ENCODE measurements at regions not wholly inside any gene's neighbourhood (a gene's known extent, or its start where the extent isn't known, plus 50 kb on each side); places are given as distances from the start of the nearest gene placed in this dataset.

DNA sequence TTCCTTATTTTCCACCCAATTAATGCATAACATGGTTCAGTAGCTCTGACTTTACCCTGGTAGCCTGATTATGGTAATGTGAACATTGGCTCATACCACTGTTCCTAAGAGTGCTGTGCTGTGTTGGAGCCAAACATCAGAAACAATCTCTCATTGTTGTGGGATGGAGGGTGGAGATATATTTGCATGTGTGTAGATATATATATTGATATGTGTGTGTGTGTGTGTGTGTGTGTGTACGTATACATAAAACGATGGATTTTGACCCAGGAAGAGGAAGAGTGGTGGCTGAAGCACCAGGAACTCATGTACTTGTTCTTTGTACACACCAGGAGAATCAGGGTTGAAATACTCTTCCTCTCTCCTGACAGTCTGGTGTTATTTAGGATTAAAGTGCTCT, 247.7 kb downstream of the IL15 start:
- ATAC-seq (ENCODE audit: low read depth), result no peak
- H3K4me3 Mint-ChIP-seq, result no peak overlapping the region
- no peaks in the 10 kb centered on the region for H3K27me3 ChIP-seq (replicated peaks in 1 of 4; ENCODE audit: control extremely low read depth in 1 of 4, control insufficient read depth in 3 of 4, insufficient read depth in 4 of 4, low read length in 3 of 4)
- H3K27me3 Mint-ChIP-seq, result no peaks in the 10 kb centered on the region
- H3K4me1 ChIP-seq (ENCODE audit: control insufficient read depth in 2 of 2, insufficient read depth in 2 of 2, low read length in 2 of 2), result no peaks in the 10 kb centered on the region
- intact Hi-C loops (cut with micrococcal nuclease), result no loop called here
- no peak overlapping the region for H3K4me2 ChIP-seq (replicated peaks; ENCODE audit: low read depth, low read length, poor library complexity, severe bottlenecking)
- no peaks in the 10 kb centered on the region for H3K79me2 ChIP-seq (ENCODE audit: control insufficient read depth, insufficient read depth, low read length)
- DNase-seq, result no peak
- no peaks in the 10 kb centered on the region for H4K20me1 ChIP-seq (ENCODE audit: control insufficient read depth, insufficient read depth, low read length, poor library complexity, severe bottlenecking)
- no peak for TF ChIP-seq EZH2 (IDR thresholded peaks at IDR 0.05; ENCODE audit: borderline replicate concordance, insufficient read depth, low read depth, low read length, poor library complexity, severe bottlenecking)
- TF ChIP-seq CTCF (IDR thresholded peaks at IDR 0.05), result no peak
- ChIA-PET POLR2A (no interaction called here), CTCF (no interaction called here)
- H3K9ac ChIP-seq (ENCODE audit: low read length), result no peak overlapping the region
- no CpG with 5 or more reads among the region's 2 CpGs for WGBS (ENCODE audit: insufficient coverage)
- no peak overlapping the region for H3K4me3 ChIP-seq (ENCODE audit: control extremely low read depth in 1 of 5, extremely low read depth in 1 of 5, insufficient read depth in 1 of 5, low read depth in 2 of 5, low read length in 4 of 5)
- no peak overlapping the region for H3K27ac Mint-ChIP-seq
- H3K36me3 ChIP-seq (replicated peaks in 1 of 2; ENCODE audit: control extremely low read depth in 1 of 2, control insufficient read depth in 1 of 2, extremely low read depth in 1 of 2, insufficient read depth in 2 of 2, low read length in 1 of 2), result no peaks in the 10 kb centered on the region
- H3K27ac ChIP-seq (ENCODE audit: low read length in 2 of 2), result no peak overlapping the region
- no peaks in the 10 kb centered on the region for H3K9me3 Mint-ChIP-seq (ENCODE audit: insufficient read depth)
- H2AFZ ChIP-seq (ENCODE audit: insufficient read depth, low read depth, low read length, poor library complexity, severe bottlenecking), result no peak overlapping the region
- no peaks in the 10 kb centered on the region for H3K4me1 Mint-ChIP-seq
- no peaks in the 10 kb centered on the region for H3K9me3 ChIP-seq (ENCODE audit: control extremely low read depth in 1 of 3, control insufficient read depth in 2 of 3, insufficient read depth in 1 of 3, low read length in 2 of 3)

GRCh38 chr4:141885112-141885511, 248.7 kb downstream of the IL15 start:
- H3K4me1 ChIP-seq (ENCODE audit: control insufficient read depth in 2 of 2, insufficient read depth in 2 of 2, low read length in 2 of 2), result no peaks in the 10 kb centered on the region
- H3K4me2 ChIP-seq (replicated peaks; ENCODE audit: low read depth, low read length, poor library complexity, severe bottlenecking), result no peak overlapping the region
- H3K4me3 ChIP-seq (ENCODE audit: control extremely low read depth in 1 of 5, extremely low read depth in 1 of 5, insufficient read depth in 1 of 5, low read depth in 2 of 5, low read length in 4 of 5), result no peak overlapping the region
- ChIA-PET CTCF (no interaction called here), POLR2A (no interaction called here)
- no peaks in the 10 kb centered on the region for H3K79me2 ChIP-seq (ENCODE audit: control insufficient read depth, insufficient read depth, low read length)
- Mint-ChIP-seq H3K4me1 (no peaks in the 10 kb centered on the region), H3K27ac (no peak overlapping the region), H3K4me3 (no peak overlapping the region), H3K9me3 (ENCODE audit: insufficient read depth) (no peaks in the 10 kb centered on the region), H3K27me3 (no peaks in the 10 kb centered on the region)
- H2AFZ ChIP-seq (ENCODE audit: insufficient read depth, low read depth, low read length, poor library complexity, severe bottlenecking), result no peak overlapping the region
- no peaks in the 10 kb centered on the region for H3K9me3 ChIP-seq (ENCODE audit: control extremely low read depth in 1 of 3, control insufficient read depth in 2 of 3, insufficient read depth in 1 of 3, low read length in 2 of 3)
- no peaks in the 10 kb centered on the region for H4K20me1 ChIP-seq (ENCODE audit: control insufficient read depth, insufficient read depth, low read length, poor library complexity, severe bottlenecking)
- no peaks in the 10 kb centered on the region for H3K27me3 ChIP-seq (replicated peaks in 1 of 4; ENCODE audit: control extremely low read depth in 1 of 4, control insufficient read depth in 3 of 4, insufficient read depth in 4 of 4, low read length in 3 of 4)
- WGBS (ENCODE audit: insufficient coverage), result no CpG with 5 or more reads among the region's 1 CpG
- ATAC-seq (ENCODE audit: low read depth) (no peak), DNase-seq (no peak)
- no peak overlapping the region for H3K9ac ChIP-seq (ENCODE audit: low read length)
- intact Hi-C loops (cut with micrococcal nuclease), result no loop called here
- H3K27ac ChIP-seq (ENCODE audit: low read length in 2 of 2), result no peak overlapping the region
- no peak for TF ChIP-seq EZH2 (IDR thresholded peaks at IDR 0.05; ENCODE audit: borderline replicate concordance, insufficient read depth, low read depth, low read length, poor library complexity, severe bottlenecking)
- TF ChIP-seq CTCF (IDR thresholded peaks at IDR 0.05), result no peak
- H3K36me3 ChIP-seq (replicated peaks in 1 of 2; ENCODE audit: control extremely low read depth in 1 of 2, control insufficient read depth in 1 of 2, extremely low read depth in 1 of 2, insufficient read depth in 2 of 2, low read length in 1 of 2), result no peaks in the 10 kb centered on the region
